ENCODE measurements at regions not wholly inside any gene's neighbourhood (a gene's known extent, or its start where the extent isn't known, plus 50 kb on each side); places are given as distances from the start of the nearest gene placed in this dataset.
"Not testable (repeated sequence)": the region's sequence is repeated elsewhere in the genome, so short reads cannot be mapped to it uniquely, and the experiment has no call there.

DNA sequence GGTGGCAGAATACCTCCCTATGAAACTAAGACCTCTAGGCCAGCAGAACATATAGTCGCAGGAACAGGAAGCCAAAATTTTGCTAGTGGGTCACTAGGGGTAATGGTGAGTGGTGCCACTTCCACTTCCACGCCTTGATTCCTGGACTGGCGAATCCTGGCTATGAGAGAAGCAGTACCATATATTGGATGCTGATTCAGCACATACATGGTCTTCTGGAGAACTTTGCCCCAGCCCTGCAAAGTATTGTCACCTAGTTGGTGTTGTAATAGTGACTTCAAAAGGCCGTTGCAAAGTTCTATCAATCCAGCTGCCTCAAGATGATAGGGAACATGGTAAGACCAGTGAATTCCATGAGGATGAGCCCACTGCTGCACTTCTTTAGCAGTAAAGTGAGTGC is 769.8 kb upstream of the GYPC start:
- DNase-seq: no peak

DNA sequence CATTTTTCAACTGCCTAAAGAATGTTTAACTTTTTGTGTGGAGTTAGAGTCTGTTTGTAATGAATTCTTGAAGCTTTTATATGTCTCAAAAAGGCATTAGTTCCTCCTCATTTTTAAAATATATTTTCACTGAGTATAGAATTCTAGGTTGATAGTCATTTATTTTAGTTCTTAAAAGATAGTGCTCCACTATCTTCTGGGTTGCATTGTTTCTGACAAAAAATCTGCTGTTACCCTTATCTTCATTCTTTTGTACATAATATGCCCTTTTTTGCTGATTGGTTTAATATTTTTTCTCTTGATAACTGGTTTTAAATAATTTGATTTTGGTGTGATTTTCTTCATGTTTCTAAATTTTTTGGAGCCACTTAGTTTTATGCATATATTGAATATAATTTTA is 754.7 kb upstream of the GYPC start:
- no peak for DNase-seq

DNA sequence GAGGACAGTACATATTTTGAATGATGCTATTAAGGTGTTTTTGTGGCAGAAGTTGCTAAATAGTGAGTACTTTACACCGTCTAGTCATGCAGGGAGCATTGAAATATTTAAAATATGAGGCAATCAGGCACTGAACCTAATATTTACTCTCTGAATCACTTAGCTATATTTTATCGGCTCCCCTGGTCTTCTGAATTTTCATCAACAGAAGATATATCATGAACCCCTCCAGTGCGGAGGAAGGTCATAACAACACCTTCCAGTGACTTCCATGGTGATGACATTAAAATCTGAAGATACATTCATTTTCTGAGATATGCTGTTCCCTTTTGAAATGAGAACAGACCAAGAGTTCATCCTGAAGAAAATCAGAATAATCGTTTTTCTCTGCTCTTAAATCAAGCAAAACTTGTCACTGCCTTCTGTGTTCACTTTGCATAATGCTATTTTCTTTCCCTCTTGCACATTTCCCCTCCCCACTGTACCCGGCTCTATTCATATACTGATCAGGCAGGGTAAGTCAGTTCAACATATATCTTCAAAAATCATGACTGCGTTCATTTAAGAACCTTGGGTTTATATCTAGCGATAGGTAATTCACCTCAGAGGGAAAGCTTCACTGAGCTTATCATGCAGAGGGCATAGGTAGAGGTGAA is 729.9 kb upstream of the GYPC start:
- no peak for DNase-seq

DNA sequence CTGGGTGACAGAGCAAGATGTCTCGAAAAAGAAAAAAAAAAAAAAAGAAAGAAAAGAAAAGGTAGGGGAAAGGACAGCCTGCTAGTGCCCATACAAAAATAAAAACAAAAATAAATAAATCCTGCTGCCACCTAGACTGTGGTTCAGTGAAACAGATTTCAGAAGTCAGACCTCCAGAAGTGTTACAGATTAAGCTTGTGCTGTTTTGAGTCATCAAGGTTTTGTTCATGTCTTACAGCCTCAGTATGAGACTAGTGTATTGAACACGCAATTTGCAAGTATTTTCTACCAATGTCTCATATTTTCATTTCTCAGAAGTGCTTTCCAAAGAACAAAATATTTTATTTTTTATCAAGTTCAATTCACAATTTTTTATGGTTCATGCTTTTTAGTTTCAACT is 720.4 kb upstream of the GYPC start:
- DNase-seq: no peak

DNA sequence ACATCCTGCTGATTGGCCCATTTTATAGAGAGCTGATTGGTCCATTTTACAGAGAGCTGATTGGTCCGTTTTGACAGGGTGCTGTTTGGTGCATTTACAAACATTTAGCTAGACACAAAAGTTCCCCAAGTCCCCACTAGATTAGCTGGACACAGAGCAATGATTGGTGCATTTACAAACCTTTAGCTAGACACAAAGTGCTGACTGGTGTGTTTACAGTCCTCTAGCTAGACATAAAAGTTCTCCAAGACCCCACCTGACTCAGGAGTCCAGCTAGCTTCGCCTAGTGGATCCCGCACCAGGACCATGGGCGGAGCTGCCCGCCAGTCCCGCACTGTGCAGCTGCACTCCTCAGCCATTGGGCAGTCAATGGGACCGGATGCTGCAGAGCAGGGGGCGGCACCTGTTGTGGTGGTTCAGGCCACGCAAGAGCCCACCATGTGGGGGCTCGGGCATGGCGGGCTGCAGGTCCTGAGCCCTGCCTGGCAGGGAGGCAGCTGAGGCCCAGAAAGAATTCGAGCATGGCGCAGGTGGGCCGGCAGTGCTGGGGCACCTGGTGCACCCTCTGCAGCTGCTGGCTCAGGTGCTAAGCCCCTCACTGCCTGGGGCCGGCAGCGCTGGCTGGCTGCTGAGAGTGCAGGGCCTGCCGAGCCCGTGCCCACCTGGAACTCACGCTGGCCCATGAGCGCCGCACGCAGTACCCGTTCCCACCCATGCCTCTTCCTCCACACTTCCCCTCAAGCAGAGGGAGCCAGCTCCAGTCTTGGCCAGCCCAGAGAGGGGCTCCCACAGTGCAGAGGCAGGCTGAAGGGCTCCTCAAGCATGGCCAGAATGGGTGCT is 713.2 kb upstream of the GYPC start:
- no peak for DNase-seq

DNA sequence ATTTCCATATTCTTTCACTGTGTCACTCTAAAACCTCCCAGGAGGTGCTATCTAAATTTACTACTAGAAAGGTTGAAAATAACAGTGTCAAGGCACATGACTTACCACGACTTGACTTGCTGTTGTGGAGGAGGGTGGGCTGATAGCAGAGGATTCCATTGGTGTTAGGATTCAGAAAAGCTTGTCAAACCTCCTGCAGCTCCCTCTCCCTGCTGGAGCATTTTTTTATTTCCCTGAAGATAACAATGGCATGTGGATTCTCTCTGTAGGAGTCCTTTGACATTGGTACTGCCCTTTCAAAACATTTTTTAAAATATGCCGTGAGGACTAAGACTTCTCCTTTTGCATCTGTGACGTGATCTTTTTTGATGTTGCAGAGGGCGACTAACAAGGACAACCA is 696.9 kb upstream of the GYPC start:
- DNase-seq: no peak

DNA sequence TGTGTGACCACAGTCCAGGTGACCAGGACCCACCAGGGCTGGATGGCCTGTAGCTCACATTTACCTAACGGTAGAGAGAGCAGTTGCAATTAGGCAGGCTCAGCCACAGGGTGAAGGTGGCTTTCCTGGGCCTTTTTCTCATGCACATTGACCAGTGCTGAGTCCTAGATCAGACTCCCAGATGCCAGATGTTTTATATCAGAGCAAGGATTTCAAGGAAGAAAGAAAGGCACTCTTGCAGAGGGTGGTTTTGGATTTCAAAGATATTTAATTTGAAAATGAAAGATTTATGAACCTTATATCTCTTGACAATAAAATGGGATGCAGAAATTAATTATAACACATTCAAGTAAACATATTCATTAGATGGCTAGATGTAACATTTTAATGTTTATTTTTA is 694.2 kb upstream of the GYPC start:
- no peak for DNase-seq

DNA sequence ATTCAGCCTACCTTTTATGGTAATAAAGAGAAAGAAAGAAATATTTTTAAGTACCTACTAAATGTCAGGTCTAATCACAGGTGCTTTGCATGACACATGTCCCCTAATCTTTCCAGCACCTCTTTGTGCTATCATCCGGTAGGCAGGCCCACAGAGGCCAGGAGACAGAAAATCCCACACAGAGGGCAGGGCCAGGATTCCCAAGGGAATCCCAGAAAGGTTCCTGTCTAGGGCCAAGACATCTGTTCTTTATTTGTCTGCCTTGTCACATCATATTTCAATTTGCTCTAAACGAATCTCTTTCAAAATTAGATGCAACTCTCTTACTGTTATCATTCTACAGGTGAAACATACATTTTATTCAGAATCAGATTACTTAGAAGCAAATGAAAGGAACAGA is 676.1 kb upstream of the GYPC start:
- DNase-seq: no peak

DNA sequence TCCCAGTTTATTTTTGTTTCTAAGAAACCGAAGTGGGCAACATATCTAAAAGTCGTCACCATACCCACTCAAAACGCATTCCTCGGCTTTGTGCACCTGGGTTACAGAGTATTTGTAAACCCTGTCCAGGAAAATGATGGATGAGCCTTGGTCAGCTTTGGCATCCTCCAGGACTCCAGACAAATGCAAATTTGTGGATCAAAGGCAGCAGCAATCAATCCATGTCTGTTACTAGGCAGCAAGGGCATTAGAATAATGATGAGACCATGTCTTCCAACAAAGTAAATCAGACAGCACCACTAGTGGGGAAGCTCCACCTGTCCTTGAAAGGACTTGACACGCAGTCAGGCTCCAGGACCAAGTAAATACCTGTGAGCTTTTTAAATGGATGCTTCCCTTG is 672.6 kb upstream of the GYPC start:
- no peak for DNase-seq

DNA sequence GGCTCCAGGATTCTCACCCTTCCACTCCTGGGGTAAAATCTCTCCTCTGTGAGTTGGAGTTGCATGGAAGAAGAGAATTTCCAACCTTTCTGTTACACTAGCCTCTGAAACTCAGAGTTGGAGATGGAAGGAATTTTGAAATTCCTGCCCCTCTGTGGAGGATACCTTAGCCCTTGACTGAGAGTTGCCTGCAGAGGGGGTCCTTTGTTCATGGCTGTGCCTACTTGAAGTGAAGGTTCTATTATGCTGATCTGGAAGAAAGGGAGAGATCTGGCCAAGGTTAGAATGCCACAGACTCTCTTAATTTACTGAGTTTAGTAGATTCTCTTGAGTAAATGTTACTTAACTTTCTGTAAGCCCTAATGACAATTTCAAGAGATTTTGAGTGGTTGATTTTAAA is 626.6 kb upstream of the GYPC start:
- DNase-seq: no peak

DNA sequence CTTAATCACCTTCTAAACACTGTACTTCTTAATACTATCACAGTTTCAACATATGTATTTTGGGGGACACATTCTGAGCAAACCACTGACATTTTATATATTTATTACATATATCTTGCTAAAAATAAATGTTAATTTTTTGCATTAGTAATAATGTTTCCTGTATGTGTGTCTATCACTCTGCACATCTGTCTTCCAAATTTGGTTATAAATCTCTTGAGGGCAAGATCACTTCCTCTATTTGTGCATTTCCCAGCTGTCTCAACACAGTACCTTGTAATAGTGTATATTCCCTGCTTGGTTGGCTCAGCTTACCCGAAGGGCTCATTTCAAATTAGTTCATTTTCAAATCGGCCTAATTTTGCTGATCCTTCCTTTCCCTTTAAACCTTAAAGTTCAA is 617.1 kb upstream of the GYPC start:
- DNase-seq: no peak

DNA sequence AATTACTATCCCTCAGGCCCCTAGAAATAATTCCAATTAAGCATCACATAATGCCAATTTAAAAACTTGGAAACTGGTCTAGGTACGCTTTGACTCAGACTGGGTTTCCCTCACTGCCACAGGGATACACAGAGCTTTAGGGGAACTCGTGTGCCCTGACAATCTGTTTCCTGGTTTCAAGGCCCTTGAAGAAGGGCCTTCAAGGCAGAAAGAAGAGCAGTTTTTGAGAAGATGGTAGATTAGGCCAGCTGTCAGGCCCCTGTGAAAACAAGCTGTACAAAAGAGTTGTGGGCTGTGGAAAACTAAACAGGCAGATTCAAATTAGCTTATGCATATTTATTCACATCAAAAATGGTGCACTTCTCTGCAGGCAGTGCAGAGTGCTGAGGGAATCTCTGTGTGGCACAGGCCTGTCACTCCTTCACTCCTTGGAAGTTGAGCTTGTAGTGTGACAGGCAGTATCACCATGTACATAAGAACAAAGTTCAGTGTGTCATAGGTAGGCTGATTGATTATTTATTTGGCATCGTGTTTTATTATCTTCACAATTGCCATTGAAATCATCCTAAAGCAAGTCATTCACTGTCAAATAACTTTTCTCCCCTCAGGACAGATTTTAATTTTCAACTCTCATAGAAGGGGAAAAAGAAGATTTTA is 614.4 kb upstream of the GYPC start:
- DNase-seq: no peak

DNA sequence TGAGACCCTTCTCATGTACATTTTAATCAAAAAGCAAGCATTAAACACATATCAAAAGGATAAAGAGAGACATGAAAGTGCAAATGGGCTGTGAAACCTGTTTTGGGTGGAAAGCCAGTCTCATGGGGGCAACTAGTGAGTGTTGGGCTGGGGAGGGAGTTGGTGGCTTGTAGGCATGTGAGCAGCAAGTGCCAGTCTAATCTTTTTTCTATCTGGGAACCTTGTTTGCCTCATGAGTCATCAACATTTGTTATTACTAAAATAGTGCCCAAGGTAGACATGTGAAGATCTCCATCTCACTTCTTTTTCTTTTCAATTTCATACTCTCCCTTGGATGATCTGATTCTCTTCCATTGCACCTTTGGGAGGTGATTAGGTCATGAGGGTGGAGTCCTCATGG is 613.9 kb upstream of the GYPC start:
- no peak for DNase-seq

DNA sequence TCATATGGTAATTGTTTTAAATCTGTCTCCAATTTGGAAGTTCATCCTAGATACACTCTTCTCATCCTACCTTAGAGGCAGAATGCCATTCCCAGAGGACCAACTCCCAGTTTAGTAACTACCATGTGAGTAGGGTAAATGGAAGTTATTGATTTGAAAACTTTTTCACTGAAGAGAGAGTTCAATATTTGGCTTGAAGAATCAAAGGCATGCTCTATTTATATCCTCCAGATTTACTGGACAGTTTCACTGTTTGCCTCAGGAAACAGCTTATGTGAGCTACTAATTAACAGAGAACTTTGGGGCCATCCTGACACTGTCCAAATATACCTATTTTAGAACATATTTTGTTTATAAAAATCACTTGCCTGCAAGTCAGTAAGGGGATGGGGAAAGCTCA is 607.2 kb upstream of the GYPC start:
- DNase-seq: no peak

DNA sequence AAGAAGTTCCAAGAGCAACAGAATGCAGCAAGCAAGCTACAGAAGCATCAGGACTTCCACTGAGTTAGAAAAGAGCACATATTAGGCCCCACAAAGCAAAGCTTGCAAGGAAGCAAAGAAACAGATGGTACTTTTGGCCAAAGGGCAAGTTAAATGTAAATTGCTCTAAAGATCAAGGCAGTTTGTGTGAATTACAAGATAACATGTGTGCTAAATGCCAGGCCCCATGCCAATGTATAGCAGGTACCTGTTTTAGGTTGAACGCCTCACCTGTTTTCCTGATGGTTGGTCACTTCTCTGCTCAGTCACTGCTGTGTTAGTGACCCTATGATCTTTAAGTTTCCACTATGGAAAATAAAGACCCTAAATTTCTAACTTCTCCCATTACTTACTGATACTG is 606.5 kb upstream of the GYPC start:
- DNase-seq: no peak

DNA sequence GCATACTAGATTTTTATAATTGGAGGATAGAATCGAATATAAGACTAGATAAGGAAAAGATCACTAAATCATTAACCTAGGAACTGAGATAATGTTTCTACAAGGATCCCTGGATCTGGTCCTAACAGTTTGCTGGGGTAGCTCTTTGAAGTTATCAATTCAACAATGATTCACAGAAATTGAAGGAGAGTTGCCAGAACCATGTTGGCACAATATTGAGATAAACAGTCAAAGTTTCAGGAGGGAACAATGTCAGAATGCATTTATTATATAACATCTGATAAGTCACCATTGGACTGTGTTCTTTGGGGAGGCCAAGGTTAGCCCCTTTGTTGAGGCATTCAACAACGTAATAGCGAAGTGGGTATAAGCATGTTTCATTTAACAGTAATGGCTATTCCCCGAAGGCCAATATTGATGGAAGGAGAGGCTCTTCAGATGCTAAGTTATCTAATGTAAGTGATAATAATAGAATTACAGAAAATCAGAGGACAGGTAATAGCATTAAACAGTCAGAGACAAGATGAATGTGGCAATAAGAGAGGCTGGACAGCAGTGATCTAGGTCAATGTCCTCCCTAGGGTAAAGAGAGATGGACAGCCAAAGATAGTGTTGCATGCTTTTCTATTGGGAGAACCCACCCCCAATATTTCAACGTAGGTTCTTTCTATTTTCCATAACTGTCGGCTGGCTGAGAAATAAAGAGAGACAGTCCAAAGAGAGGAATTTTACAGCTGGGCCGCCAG is 604.8 kb upstream of the GYPC start:
- DNase-seq: no peak

DNA sequence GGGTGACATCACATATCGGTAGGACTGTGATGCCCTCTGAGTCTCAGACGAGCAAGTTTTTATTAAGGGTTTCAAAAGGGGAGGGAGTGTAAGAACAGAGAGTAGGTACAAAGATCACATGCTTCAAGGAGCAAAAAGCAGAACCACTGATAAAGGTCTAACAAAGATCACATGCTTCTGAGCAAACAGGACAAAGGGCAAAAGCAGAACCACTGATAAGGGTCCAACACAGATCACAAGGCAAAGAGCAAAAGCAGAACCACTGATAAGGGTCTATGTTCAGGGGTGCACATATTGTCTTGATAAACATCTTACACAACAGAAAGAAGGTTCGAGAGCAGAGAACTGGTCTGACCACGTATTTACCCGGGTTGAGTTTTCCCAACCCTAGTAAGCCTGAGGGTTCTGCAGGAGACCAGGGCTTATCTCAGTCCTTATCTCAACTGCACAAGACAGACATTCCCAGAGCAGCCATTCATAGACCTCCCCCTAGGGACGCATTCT is 604.2 kb upstream of the GYPC start:
- not testable (repeated sequence) for DNase-seq

DNA sequence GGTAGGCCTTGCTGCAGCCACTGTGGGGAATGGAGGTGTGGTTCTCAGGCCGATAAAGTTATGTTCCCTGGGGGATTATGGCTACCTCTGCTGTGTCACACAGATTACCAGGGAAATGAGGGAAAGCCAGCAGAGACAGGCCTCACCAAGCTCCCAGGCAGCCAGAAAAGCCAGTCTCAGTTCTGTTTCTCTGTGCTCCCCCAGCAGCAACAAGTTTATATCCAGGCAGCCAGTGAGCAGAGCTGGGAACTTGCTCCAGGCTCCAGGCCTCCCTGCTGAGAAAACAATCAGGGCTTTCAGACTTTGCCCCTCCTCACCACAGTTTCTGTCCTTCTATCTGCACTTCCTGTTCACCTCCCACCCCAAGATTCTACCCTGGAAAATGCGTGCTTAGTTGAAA is 596.6 kb upstream of the GYPC start:
- no peak for DNase-seq

DNA sequence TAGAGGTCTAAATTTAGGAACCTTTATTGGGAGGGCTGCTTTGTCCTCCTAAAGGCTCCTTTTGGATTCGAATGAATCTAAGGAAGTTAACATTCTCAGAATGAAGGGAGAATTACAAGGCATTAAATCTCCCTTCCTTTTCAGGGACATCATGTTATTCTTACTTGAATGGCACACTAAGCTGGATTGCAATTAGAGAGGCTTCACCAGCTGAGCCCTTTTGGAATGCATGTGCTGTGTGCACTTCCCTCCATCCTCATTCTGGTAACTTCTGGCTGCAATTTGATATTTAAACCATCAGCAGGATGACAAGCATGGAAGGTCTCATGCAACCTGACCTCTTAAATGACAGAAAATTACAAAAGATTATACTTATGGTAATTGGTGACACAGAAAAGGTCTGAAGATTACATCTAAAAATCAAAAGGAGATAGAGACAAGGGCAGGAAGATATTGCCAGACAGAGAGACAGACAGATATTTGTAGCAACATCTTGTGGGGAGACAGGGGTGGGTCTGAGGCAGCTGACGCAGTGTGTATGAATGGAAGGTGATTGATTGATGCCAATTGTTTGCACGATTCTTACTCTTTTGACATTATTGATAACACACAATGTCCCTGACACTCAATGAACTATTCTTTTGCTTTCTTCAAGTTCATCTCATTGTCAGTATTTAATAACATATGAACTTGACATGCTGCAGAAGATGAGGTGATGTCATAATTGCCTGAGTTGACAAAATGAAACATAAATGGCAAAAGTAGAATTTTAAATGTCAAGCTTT is 570.8 kb upstream of the GYPC start:
- DNase-seq: no peak

DNA sequence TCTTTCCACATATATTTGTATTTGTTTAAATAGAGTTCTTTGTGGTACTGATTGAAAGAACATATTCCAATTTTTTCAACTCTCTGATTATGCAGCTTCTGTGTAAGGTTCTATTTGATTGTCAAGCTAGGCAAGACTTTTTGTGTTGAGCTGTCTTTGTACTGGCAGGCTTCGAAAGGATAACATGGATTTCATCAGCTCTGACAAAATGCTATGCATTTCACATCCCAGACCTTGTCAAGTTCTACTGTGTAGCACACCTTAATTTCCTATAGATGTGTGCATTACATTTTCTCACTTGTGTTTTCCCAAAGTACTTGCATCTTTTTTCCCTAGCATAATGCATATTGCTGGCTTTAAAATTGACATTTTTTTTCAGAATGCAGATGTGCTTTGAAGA is 555.0 kb upstream of the GYPC start:
- DNase-seq: no peak

DNA sequence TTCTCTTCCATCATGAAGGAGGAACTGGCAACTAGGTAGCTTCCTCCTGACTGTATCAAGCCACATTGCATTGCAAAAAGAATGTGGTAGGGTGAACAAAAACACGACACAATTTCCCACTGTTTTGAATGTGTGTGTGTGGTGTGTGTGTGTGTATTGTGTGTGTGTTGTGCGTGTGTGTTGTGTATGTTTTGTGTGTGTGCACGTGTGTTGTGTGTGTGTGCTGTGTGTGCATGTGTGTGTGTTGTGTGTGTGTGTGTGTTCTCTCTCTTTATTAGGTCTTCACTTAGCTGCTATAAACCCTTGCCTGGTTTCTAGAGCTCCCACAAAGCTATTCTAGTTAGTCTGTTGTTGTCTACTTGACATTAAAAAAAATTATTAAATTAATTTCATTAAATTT is 550.0 kb upstream of the GYPC start:
- no peak for DNase-seq

DNA sequence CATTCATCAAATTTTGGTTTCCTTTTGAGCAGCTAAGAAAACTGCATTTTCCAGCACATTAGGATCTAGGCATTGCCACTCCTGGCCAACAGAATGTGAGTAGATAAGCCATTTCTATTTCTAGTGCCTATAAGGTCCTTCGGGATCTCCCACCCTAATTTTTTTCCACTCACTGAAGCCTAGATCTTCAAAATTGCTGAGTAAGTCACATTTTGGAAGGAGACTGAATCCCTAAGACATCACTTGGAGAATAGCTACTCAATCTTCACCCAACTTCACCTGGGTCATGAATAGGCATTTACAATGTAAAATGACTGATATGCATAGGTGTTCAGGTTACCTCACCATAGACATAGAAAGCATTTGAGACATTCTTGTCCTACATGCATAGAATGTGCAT is 548.1 kb upstream of the GYPC start:
- no peak for DNase-seq

DNA sequence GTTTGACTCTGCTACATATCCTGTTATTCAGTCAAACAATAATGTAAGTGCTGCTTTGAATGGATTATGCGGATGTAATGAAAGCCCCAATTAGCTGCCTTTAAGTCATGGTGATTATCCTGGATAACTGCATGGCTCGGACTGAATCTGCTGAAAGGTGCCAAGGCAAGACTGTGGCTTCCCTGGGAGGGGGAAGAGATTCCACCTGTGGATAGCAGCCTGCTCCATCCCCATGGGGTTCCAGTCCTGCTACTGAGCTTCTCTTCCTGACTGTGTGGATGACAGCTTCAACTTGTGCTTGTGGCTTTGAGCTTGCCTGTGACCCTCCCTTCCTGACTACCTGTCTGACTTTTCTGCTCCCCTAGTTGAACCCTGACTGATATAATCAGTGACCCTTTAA is 540.0 kb upstream of the GYPC start:
- DNase-seq: no peak
